Kidney (tissue), 13 donors: ENCODE measurements at regions not wholly inside any gene's neighbourhood (a gene's known extent, or its start where the extent isn't known, plus 50 kb on each side); places are given as distances from the start of the nearest gene placed in this dataset.

Experiments used
- DNase-seq, 5 donors: peaks; one replicate each; pipeline ENCODE4 v3.0.0-alpha.2; 2013 to 2020
- FAIRE-seq: peaks from 2 replicates; lab custom pipeline; 2012; peaks lifted over from hg19 to GRCh38; lab: Jason Lieb, UNC
- H3K27ac ChIP-seq, 2 donors: one replicate each; pipeline ENCODE4 v1.7.0; 2013; ENCODE audit warnings: low read depth in 2 of 2, low read length in 2 of 2, inconsistent platforms in 1 of 2
- H3K27me3 ChIP-seq: one replicate; pipeline ENCODE4 v1.7.1; 2013; ENCODE audit warnings: low read length, inconsistent platforms; ENCODE audit not compliant: control insufficient read depth, insufficient read depth
- H3K36me3 ChIP-seq, 3 donors: one replicate each; pipeline versions ENCODE4 v1.7.0 to v1.7.1; 2013; ENCODE audit warnings: low read length in 3 of 3, control low read depth in 1 of 3, inconsistent platforms in 1 of 3; ENCODE audit not compliant: insufficient read depth in 3 of 3, control insufficient read depth in 2 of 3
- H3K4me1 ChIP-seq, 3 donors: one replicate each; pipeline versions ENCODE4 v1.7.0 to v1.7.1; 2013; ENCODE audit warnings: low read length in 3 of 3, inconsistent platforms in 1 of 3, low read depth in 1 of 3; ENCODE audit not compliant: control insufficient read depth in 2 of 3, insufficient read depth in 2 of 3
- H3K4me3 ChIP-seq, 3 donors: one replicate each; pipeline versions ENCODE4 v1.7.0 to v1.8.1; 2013; ENCODE audit warnings: low read length in 3 of 3, control low read depth in 1 of 3, inconsistent platforms in 1 of 3
- H3K9ac ChIP-seq, 3 donors: one replicate each; pipeline versions ENCODE4 v1.7.0 to v1.7.1; 2013; ENCODE audit warnings: low read length in 3 of 3, control low read depth in 1 of 3, inconsistent platforms in 1 of 3
- H3K9me3 ChIP-seq, 3 donors: one replicate each; pipeline versions ENCODE4 v1.7.0 to v1.7.1; 2013; ENCODE audit warnings: low read length in 3 of 3, control low read depth in 1 of 3, inconsistent platforms in 1 of 3; ENCODE audit not compliant: control insufficient read depth in 2 of 3, insufficient read depth in 1 of 3
- intact Hi-C: fragments of 100-400 bp; cut with DNase I; formaldehyde crosslinking; loops from one replicate; pipeline ENCODE4 v1.11.1; 2022
- TF ChIP-seq, protein P1 (sequence below): IDR thresholded peaks from 3 replicates; pipeline ENCODE4 v1.5.1; 2012; ENCODE audit warnings: mild to moderate bottlenecking, moderate library complexity, borderline replicate concordance; ENCODE audit not compliant: insufficient read depth; ENCODE audit errors: extremely low read depth
- donor health status: control.
- donor health status: control.
- donor health status: control.
- donor health status: control.
- donor health status: control.
- donor health status: DM: yes; HTN: yes; CAD: no.
- donor health status: Normal renal cell carcinoma (clear cell type).

DNA sequence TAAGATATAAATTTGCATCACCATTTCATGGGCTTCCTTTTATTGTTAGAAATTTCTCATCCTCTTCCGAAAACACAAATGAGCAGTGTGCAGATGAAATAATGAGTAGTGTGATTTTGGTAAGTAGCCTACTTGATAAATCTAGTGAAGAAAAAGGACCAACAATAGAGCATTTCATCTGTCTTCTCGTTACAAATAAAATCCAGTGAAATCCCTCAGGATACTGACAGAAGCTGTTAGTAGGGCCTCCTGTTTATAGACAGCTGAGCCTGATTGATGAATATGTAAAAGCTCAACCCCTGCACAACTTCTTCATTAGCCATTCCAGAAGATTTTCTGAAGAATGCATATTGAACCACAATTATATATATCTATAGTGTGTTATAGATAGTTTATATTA, 363.7 kb upstream of the EPHA6 start:
- no peak overlapping the region for H3K9ac ChIP-seq
- no peaks in the 10 kb centered on the region for H3K9me3 ChIP-seq
- no peaks in the 10 kb centered on the region for H3K36me3 ChIP-seq
- TF ChIP-seq, protein P1, sequence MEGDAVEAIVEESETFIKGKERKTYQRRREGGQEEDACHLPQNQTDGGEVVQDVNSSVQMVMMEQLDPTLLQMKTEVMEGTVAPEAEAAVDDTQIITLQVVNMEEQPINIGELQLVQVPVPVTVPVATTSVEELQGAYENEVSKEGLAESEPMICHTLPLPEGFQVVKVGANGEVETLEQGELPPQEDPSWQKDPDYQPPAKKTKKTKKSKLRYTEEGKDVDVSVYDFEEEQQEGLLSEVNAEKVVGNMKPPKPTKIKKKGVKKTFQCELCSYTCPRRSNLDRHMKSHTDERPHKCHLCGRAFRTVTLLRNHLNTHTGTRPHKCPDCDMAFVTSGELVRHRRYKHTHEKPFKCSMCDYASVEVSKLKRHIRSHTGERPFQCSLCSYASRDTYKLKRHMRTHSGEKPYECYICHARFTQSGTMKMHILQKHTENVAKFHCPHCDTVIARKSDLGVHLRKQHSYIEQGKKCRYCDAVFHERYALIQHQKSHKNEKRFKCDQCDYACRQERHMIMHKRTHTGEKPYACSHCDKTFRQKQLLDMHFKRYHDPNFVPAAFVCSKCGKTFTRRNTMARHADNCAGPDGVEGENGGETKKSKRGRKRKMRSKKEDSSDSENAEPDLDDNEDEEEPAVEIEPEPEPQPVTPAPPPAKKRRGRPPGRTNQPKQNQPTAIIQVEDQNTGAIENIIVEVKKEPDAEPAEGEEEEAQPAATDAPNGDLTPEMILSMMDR, result no peak
- intact Hi-C loops, result no loop called here
- H3K4me1 ChIP-seq, result no peaks in the 10 kb centered on the region
- FAIRE-seq (no peak), DNase-seq (no peak)
- no peak overlapping the region for H3K27ac ChIP-seq
- H3K4me3 ChIP-seq, result no peak overlapping the region
- no peaks in the 10 kb centered on the region for H3K27me3 ChIP-seq

- TF ChIP-seq, protein P1, result no peak
- no peaks in the 10 kb centered on the region for H3K36me3 ChIP-seq
- no peak overlapping the region for H3K4me3 ChIP-seq
- no peaks in the 10 kb centered on the region for H3K27me3 ChIP-seq
- no peak for DNase-seq
- H3K27ac ChIP-seq, result no peak overlapping the region
- no peak for FAIRE-seq
- intact Hi-C loops, result no loop called here
- no peak overlapping the region for H3K9ac ChIP-seq
- no peaks in the 10 kb centered on the region for H3K9me3 ChIP-seq
- H3K4me1 ChIP-seq, result no peaks in the 10 kb centered on the region
These were observed 348.9 kb upstream of the EPHA6 start for GRCh38 chr3:96465521-96465920.

DNA sequence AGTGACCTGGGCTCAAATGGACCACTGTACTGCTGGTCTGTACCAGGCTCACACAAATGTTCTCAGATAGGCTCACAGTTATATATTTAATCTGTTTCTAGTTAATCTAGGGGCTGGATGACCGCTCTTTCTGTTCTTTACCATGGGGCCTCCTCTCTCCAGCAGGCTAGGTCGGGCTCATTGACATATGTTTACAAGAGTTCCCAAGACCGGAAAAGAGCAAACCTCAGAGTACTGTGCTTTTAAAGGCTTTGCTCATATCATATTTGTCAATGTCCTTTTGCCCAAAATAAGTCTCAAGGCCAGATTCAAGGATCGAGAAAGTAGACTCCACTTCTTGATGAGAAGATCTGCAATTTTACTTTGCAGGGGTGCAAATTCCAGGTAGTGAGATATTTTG, 348.0 kb upstream of the EPHA6 start:
- no peak for FAIRE-seq
- intact Hi-C loops, result no loop called here
- TF ChIP-seq, protein P1, result no peak

DNA sequence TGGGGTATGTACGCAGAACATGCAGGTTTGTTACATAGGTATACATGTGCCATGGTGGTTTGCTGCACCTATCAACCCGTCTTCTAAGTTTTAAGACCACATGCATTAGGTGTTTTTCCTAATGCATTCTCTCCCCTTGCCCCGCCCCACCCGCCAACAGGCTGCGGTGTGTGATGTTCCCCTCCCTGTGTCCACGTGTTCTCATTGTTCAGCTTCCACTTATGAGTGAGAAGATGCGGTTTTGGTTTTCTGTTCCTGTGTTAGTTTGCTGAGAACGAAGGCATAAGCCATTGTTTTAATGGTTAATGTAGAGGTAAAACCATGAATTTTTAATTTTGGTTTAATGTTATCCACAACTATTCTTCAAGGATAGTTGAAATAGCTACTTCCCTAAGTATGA, 346.8 kb upstream of the EPHA6 start:
- H3K36me3 ChIP-seq, result no peaks in the 10 kb centered on the region
- intact Hi-C loops, result no loop called here
- H3K4me3 ChIP-seq, result no peak overlapping the region
- H3K27me3 ChIP-seq, result no peaks in the 10 kb centered on the region
- DNase-seq (no peak), FAIRE-seq (no peak)
- no peak overlapping the region for H3K9ac ChIP-seq
- TF ChIP-seq, protein P1, result no peak
- no peak overlapping the region for H3K27ac ChIP-seq
- no peaks in the 10 kb centered on the region for H3K4me1 ChIP-seq
- no peaks in the 10 kb centered on the region for H3K9me3 ChIP-seq

More for the DNA sequence above, 348.0 kb upstream of the EPHA6 start:
- H3K27me3 ChIP-seq, result no peaks in the 10 kb centered on the region
- H3K9me3 ChIP-seq, result no peaks in the 10 kb centered on the region
- H3K9ac ChIP-seq, result no peak overlapping the region
- DNase-seq, result no peak
- no peaks in the 10 kb centered on the region for H3K36me3 ChIP-seq
- H3K4me3 ChIP-seq, result no peak overlapping the region
- no peak overlapping the region for H3K27ac ChIP-seq
- H3K4me1 ChIP-seq, result no peaks in the 10 kb centered on the region
